Spleen (tissue), 7 donors: ENCODE measurements at regions not wholly inside any gene's neighbourhood (a gene's known extent, or its start where the extent isn't known, plus 50 kb on each side); places are given as distances from the start of the nearest gene placed in this dataset.

Source experiments
- POLR2A ChIP-seq, 3 donors: fragments of 450-650 bp; IDR thresholded peaks; one replicate each; pipeline ENCODE4 v1.5.1; 2017; ENCODE audit warnings: antibody characterized with exemption in 3 of 3, mild to moderate bottlenecking in 1 of 3
- POLR2AphosphoS5 ChIP-seq, 3 donors: sonication (generic); formaldehyde crosslinking; IDR thresholded peaks; one replicate each; pipeline ENCODE4 v1.5.1; 2017; ENCODE audit warnings: antibody characterized with exemption in 3 of 3
- TF ChIP-seq, protein P1 (sequence below), 11 experiments: fragments of 200-600 bp in 7 of 11; fragments of 450-650 bp in 4 of 11; sonication (generic) in 4 of 11; IDR thresholded peaks in 8 of 11; conservative IDR thresholded peaks in 3 of 11; 1 replicate in 7 of 11; 2 replicates in 4 of 11; pipeline versions ENCODE4 v1.4.0 to v1.8.0; 2016 to 2021; ENCODE audit warnings: antibody characterized with exemption in 11 of 11, inconsistent platforms in 4 of 11, mild to moderate bottlenecking in 1 of 11
- donor health status: DM: no; HTN: no; CAD: no; lungs with moderate emphysema.
- donor health status: DM: no; HTN: no; CAD: no.
- donor health status: DM: no; HTN: no; CAD: no.

DNA sequence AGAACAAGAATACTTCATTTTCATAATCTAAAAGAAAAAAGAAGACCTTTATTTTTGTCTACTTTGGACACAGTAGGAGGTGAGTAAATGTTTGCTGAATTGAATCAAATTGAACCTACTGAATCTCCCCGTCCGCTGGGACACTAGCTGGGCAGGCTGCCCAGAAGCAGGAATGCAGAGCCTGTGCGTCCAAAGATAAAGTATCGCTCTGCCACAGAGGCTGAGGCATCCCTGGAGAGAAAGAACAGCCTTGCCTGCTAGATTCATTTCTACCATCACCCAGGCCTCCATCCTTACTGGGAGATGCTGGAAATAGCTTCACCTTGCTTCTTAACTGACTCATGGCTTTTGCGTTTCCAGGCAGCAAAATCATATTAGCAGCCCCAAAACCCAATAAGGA is 64.1 kb upstream of the TSPAN11 start:
- TF ChIP-seq, protein P1, sequence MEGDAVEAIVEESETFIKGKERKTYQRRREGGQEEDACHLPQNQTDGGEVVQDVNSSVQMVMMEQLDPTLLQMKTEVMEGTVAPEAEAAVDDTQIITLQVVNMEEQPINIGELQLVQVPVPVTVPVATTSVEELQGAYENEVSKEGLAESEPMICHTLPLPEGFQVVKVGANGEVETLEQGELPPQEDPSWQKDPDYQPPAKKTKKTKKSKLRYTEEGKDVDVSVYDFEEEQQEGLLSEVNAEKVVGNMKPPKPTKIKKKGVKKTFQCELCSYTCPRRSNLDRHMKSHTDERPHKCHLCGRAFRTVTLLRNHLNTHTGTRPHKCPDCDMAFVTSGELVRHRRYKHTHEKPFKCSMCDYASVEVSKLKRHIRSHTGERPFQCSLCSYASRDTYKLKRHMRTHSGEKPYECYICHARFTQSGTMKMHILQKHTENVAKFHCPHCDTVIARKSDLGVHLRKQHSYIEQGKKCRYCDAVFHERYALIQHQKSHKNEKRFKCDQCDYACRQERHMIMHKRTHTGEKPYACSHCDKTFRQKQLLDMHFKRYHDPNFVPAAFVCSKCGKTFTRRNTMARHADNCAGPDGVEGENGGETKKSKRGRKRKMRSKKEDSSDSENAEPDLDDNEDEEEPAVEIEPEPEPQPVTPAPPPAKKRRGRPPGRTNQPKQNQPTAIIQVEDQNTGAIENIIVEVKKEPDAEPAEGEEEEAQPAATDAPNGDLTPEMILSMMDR (IDR thresholded peaks at IDR 0.05 in 8 of 11, conservative IDR thresholded peaks at IDR 0.05 in 3 of 11), result no peak
- TF ChIP-seq POLR2A (IDR thresholded peaks at IDR 0.05) (no peak), POLR2AphosphoS5 (IDR thresholded peaks at IDR 0.05) (no peak)
